ENCODE measurements at regions not wholly inside any gene's neighbourhood (a gene's known extent, or its start where the extent isn't known, plus 50 kb on each side); places are given as distances from the start of the nearest gene placed in this dataset.
"Not testable (repeated sequence)": the region's sequence is repeated elsewhere in the genome, so short reads cannot be mapped to it uniquely, and the experiment has no call there.

DNA sequence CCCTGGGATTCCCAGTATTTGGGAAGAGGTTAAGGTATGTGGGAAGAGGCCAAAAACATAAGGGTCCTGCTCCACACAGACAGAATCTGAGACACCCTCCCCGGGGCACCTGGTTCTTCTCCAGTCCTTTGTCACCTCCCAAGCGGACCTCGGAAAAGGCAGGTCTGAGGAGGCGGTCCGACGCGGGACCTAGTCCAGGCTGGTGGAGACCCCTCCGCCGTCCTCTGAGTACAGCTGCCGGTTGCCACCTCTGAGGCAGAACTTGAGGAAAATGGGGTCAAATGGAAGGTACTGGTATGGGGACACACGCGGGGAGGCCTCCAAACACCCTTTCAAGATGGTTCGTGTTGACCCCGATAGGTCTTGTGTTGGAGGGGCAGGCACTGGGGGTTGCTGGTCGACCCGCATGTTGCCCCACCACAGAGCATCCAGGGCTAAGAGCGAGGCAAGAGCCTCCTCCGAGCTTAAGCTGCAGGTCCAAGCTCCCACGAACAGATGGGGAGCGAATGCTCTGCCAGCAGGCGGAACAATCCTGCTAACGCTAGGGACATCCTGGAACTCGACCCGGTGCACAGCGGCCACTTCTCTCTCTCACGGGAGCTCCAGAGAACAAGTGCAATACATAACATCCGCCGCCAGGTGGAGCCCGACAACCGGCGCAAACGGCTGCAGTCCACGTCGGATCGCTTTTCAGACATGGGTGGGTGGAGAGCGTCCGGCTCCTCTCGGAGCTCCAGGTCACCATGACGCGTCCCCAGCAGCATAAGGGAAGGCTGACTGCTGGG, 559.8 kb downstream of the SPATA31A6 start:
- TF ChIP-seq, protein P1, sequence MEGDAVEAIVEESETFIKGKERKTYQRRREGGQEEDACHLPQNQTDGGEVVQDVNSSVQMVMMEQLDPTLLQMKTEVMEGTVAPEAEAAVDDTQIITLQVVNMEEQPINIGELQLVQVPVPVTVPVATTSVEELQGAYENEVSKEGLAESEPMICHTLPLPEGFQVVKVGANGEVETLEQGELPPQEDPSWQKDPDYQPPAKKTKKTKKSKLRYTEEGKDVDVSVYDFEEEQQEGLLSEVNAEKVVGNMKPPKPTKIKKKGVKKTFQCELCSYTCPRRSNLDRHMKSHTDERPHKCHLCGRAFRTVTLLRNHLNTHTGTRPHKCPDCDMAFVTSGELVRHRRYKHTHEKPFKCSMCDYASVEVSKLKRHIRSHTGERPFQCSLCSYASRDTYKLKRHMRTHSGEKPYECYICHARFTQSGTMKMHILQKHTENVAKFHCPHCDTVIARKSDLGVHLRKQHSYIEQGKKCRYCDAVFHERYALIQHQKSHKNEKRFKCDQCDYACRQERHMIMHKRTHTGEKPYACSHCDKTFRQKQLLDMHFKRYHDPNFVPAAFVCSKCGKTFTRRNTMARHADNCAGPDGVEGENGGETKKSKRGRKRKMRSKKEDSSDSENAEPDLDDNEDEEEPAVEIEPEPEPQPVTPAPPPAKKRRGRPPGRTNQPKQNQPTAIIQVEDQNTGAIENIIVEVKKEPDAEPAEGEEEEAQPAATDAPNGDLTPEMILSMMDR (IDR thresholded peaks at IDR 0.05; ENCODE audit: low read length) = peak; percentile 58
- H3K4me3 ChIP-seq (ENCODE audit: low read depth, low read length, poor library complexity, severe bottlenecking); H3K27me3 ChIP-seq (ENCODE audit: insufficient read depth, low read length); H4K20me1 ChIP-seq (ENCODE audit: insufficient read depth, low read length); H3K4me2 ChIP-seq (ENCODE audit: low read length); H3K79me2 ChIP-seq (ENCODE audit: insufficient read depth, low read length); H2AFZ ChIP-seq (ENCODE audit: low read length); H3K9ac ChIP-seq (ENCODE audit: low read length); H3K9me3 ChIP-seq (ENCODE audit: low read length); H3F3A ChIP-seq (ENCODE audit: insufficient read depth, low read length); H3K9me2 ChIP-seq (ENCODE audit: low read depth, low read length); H3K4me1 ChIP-seq (ENCODE audit: insufficient read depth, low read length, severe bottlenecking); H3K27ac ChIP-seq (ENCODE audit: low read depth, low read length, poor library complexity, severe bottlenecking); H3K36me3 ChIP-seq (ENCODE audit: insufficient read depth, low read length): not testable (repeated sequence)

DNA sequence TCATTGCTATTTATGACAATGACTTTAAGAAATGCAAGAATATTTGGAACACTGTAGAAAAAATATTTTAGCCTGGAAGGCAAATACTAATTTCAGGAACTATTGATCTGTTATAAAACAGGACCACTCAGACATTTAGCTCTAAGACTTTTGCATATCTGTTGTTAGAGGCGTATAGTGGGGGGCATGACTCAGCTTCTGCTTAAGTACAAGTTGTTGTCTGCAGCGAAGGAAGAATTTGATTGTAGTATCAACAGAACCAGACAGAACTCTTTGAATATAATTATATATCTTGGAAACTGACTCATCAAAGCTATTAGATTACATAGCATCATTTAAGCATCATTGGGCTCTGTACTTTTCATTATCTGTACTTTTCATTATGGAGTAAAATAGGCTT, 573.8 kb downstream of the SPATA31A6 start:
- not testable (repeated sequence) for H3K9ac ChIP-seq (ENCODE audit: low read length); H3K4me3 ChIP-seq (ENCODE audit: low read depth, low read length, poor library complexity, severe bottlenecking); H4K20me1 ChIP-seq (ENCODE audit: insufficient read depth, low read length); H3K9me2 ChIP-seq (ENCODE audit: low read depth, low read length); H3K4me1 ChIP-seq (ENCODE audit: insufficient read depth, low read length, severe bottlenecking); H3F3A ChIP-seq (ENCODE audit: insufficient read depth, low read length); H2AFZ ChIP-seq (ENCODE audit: low read length); H3K4me2 ChIP-seq (ENCODE audit: low read length); H3K36me3 ChIP-seq (ENCODE audit: insufficient read depth, low read length); H3K27me3 ChIP-seq (ENCODE audit: insufficient read depth, low read length); H3K9me3 ChIP-seq (ENCODE audit: low read length); H3K27ac ChIP-seq (ENCODE audit: low read depth, low read length, poor library complexity, severe bottlenecking); H3K79me2 ChIP-seq (ENCODE audit: insufficient read depth, low read length)

DNA sequence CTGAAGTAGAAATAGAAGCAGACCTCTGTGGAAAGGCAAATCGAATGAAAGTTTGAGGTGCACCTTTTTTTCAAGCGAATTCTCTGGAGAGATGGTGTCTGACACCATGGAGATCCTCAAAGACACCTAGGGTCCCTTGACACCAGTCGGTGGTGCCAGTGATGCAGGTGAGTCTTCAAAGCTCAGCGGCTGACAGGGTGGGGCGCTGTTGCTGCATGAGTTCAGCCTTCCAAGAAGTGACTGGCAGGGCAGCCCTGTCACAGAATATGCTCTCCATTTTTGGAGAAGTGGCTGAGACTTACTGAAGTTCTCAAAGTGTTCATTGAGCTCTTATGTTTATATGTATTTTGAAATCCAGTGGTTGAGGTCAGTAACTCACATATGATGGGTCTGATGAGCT, 575.9 kb downstream of the SPATA31A6 start:
- H3K79me2 ChIP-seq (ENCODE audit: insufficient read depth, low read length); H3K9me2 ChIP-seq (ENCODE audit: low read depth, low read length); H2AFZ ChIP-seq (ENCODE audit: low read length); H3K4me2 ChIP-seq (ENCODE audit: low read length); H3K9ac ChIP-seq (ENCODE audit: low read length); H3K4me1 ChIP-seq (ENCODE audit: insufficient read depth, low read length, severe bottlenecking); H3K27ac ChIP-seq (ENCODE audit: low read depth, low read length, poor library complexity, severe bottlenecking); H3K9me3 ChIP-seq (ENCODE audit: low read length); H4K20me1 ChIP-seq (ENCODE audit: insufficient read depth, low read length); H3F3A ChIP-seq (ENCODE audit: insufficient read depth, low read length); H3K36me3 ChIP-seq (ENCODE audit: insufficient read depth, low read length); H3K4me3 ChIP-seq (ENCODE audit: low read depth, low read length, poor library complexity, severe bottlenecking); H3K27me3 ChIP-seq (ENCODE audit: insufficient read depth, low read length): not testable (repeated sequence)
- TF ChIP-seq, protein P1 (IDR thresholded peaks at IDR 0.05; ENCODE audit: low read length) = peak; percentile 12; the same call in 1 of the 2 replicates

DNA sequence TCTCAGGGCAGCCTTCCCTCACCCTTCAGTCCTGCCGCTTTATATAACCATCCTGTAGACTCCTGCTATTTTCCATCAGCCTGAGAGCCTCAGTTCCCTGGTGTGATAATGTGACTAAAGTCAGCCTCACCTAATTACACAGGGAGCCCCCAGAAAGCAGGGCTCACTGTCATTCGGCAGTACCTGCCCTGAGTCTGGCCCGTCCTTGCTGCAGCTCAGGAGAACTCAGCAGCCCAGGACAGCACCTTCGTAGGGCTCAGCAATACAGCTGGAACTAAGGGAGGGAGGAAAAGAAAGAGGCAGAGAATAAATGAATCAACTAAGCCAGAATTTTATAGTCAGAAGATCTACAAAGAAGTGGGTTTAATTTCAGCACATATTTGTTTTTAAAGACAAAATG, 598.7 kb downstream of the SPATA31A6 start:
- not testable (repeated sequence) for H3K9me2 ChIP-seq (ENCODE audit: low read depth, low read length); H3K27me3 ChIP-seq (ENCODE audit: insufficient read depth, low read length); H2AFZ ChIP-seq (ENCODE audit: low read length); H3K9me3 ChIP-seq (ENCODE audit: low read length); H3K4me3 ChIP-seq (ENCODE audit: low read depth, low read length, poor library complexity, severe bottlenecking); H3K27ac ChIP-seq (ENCODE audit: low read depth, low read length, poor library complexity, severe bottlenecking); H3K36me3 ChIP-seq (ENCODE audit: insufficient read depth, low read length); H4K20me1 ChIP-seq (ENCODE audit: insufficient read depth, low read length); H3K9ac ChIP-seq (ENCODE audit: low read length); H3K4me1 ChIP-seq (ENCODE audit: insufficient read depth, low read length, severe bottlenecking); H3K4me2 ChIP-seq (ENCODE audit: low read length); H3F3A ChIP-seq (ENCODE audit: insufficient read depth, low read length); H3K79me2 ChIP-seq (ENCODE audit: insufficient read depth, low read length)

DNA sequence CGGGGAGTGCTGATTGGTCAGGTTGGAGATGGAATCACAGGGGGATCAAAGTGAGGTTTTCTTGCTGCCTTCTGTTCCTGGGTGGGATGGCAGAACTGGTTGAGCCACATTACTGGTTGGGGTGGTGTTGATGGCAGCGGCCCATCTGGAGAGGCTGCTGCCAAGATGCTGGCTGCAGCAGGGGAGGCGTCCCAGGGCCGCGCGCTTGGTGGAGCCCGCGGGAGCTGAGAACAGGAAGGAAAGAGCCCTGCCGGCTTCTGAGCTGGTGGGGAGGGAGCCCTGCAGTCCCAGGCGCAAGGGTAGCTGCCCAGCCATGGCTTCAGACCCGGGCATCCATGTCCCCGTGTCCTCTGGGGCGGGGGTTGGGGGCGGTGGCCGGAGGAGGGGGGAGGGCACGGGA, 609.3 kb downstream of the SPATA31A6 start:
- not testable (repeated sequence) for H3K79me2 ChIP-seq (ENCODE audit: insufficient read depth, low read length); H3F3A ChIP-seq (ENCODE audit: insufficient read depth, low read length); H3K9me2 ChIP-seq (ENCODE audit: low read depth, low read length); H3K36me3 ChIP-seq (ENCODE audit: insufficient read depth, low read length); H3K27ac ChIP-seq (ENCODE audit: low read depth, low read length, poor library complexity, severe bottlenecking); H3K9me3 ChIP-seq (ENCODE audit: low read length); H4K20me1 ChIP-seq (ENCODE audit: insufficient read depth, low read length); H2AFZ ChIP-seq (ENCODE audit: low read length); H3K4me3 ChIP-seq (ENCODE audit: low read depth, low read length, poor library complexity, severe bottlenecking); H3K27me3 ChIP-seq (ENCODE audit: insufficient read depth, low read length); H3K4me1 ChIP-seq (ENCODE audit: insufficient read depth, low read length, severe bottlenecking); H3K4me2 ChIP-seq (ENCODE audit: low read length); H3K9ac ChIP-seq (ENCODE audit: low read length)

DNA sequence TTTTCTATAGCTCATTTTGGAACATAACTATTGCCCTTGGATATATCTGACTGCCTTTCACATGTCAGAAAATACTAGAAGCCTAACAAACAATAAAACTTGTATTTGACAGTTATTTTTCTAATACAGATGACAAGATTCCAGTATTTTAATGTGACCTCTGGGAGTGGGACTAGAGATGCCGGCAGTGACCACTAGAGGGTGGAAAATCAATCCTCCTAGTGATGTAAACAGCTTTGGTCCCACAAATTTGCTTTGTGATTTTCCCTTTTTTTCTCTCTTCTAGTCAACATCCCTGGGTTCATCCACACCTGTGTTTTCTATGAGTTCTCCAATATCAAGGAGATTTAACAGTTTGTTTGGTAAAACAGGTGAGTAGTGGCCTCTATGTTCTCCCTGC, 615.1 kb downstream of the SPATA31A6 start:
- H2AFZ ChIP-seq (ENCODE audit: low read length); H3K9me3 ChIP-seq (ENCODE audit: low read length); H3K36me3 ChIP-seq (ENCODE audit: insufficient read depth, low read length); H3K9me2 ChIP-seq (ENCODE audit: low read depth, low read length); H4K20me1 ChIP-seq (ENCODE audit: insufficient read depth, low read length); H3K9ac ChIP-seq (ENCODE audit: low read length); H3K4me3 ChIP-seq (ENCODE audit: low read depth, low read length, poor library complexity, severe bottlenecking); H3K4me1 ChIP-seq (ENCODE audit: insufficient read depth, low read length, severe bottlenecking); H3K79me2 ChIP-seq (ENCODE audit: insufficient read depth, low read length); H3K27me3 ChIP-seq (ENCODE audit: insufficient read depth, low read length); H3K27ac ChIP-seq (ENCODE audit: low read depth, low read length, poor library complexity, severe bottlenecking); H3F3A ChIP-seq (ENCODE audit: insufficient read depth, low read length); H3K4me2 ChIP-seq (ENCODE audit: low read length): not testable (repeated sequence)

Data from OCI-LY1 (cell line).